H4 (cell line): ENCODE measurements at regions not wholly inside any gene's neighbourhood (a gene's known extent, or its start where the extent isn't known, plus 50 kb on each side); places are given as distances from the start of the nearest gene placed in this dataset.
"Not testable (repeated sequence)": the region's sequence is repeated elsewhere in the genome, so short reads cannot be mapped to it uniquely, and the experiment has no call there.

Experiments
- DNase-seq: peaks from one replicate; pipeline ENCODE4 v3.0.0-alpha.2; 2015; ENCODE audit warnings: low spot score

DNA sequence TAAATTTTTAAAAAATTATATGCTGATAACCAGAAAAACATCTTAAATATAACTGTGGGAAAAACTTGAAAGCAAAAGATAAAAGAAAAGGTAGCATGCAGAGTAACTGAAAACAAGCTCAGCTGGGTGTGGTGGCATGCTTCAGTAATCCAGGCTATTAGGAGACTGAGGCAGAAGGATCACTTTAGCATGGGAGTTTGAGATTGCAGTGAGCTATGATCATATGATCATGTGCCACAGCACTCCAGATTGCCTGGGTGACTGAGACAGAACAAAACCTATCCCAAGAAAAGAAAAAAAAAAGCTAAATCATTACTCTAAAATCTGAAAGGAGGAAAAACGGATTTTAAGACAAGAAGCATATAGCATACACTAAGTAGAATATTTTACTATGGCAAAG lies 1624.0 kb downstream of the AMY1C start:
- no peak for DNase-seq

DNA sequence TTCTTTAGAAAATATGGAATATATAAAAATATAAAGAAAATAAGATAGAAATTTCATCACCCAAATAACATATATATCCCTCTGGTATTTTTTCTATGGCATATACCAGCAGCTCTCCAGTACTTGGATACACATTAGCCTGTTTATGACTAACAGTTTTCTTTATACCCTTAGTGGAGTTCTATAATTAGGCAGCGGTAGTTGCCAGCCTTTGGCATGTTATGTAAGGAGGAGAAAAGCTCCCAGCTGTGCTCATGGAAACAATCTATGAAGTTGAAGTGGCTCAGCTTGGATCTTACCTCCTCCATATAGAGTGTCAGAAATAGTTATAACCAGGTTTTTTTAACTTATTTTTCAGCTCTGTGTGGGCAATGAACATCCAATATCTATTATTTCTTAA lies 1636.8 kb downstream of the AMY1C start:
- DNase-seq: no peak

GRCh38 chr1:105396001-105396400 lies 1646.3 kb downstream of the AMY1C start:
- DNase-seq: no peak

DNA sequence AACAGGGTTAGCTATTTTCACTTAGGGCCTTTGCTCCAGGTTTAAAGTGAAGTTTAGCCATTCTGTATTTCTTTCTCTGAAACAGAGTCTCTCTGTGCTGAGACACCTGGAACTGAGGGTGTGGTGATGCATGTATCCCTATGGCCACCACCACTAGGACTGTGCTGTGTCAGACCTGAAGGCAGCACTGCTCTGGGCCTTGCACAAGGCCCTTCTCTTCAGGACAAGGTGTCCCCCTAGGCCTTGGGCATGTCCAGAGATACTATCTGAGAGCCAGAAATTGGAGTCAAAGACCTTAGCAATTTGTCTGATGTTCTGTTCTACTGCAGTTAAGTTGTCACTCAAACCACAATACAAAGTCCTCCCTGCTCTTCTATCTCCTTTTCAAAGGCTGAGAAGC lies 1649.2 kb downstream of the AMY1C start:
- no peak for DNase-seq

GRCh38 chr1:105399716-105400115 lies 1650.0 kb downstream of the AMY1C start:
- no peak for DNase-seq

GRCh38 chr1:105416261-105416660 lies 1640.2 kb upstream of the PRMT6 start:
- no peak for DNase-seq

- DNase-seq: no peak
Observed at GRCh38 chr1:105419030-105419429, 1637.4 kb upstream of the PRMT6 start.

DNA sequence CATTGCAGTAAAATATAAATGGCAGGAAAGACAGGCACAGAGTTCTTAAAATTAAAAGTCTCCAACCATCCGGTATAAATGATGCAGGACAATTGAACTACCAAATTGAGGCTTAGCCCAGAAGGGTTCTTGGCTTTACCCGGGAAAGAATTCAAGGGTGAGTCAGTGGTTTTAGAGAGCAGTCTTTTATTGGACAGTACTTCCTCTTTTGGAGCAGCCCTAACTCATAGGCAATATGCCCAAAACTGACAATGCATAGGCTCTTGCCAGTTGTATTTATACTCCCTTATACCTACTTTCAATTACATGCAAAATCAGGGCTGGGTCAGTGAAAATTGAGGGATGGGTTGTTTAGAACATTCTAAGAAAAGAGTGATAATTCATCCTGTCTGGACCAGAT lies 1628.9 kb upstream of the PRMT6 start:
- DNase-seq: peak; percentile 3

- DNase-seq: no peak
Observed at GRCh38 chr1:105436589-105437259, 1619.8 kb upstream of the PRMT6 start.

- DNase-seq: no peak
Observed at GRCh38 chr1:105437847-105438246, 1618.6 kb upstream of the PRMT6 start.

DNA sequence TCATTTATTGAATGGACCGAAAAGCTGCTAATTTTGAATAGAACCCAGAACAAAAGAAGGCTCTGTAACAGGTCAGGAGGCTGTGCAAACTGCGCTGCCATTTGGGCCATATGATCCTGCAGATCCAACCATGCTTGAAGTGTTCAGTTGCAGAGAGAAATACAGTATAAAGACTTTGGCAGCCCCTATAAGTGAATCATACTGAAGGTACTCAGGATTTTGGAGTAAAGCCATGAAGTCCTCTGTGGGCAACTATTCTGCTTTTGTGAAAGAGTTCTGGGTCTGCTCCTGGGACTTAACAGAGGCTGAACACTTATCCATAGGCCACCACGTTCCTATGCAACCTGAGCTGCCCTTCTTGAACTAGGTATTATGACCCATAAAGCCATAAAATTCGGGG lies 1613.6 kb upstream of the PRMT6 start:
- no peak for DNase-seq

- no peak for DNase-seq
Observed at GRCh38 chr1:105459759-105460158, 1596.7 kb upstream of the PRMT6 start.

- DNase-seq: no peak
Observed at GRCh38 chr1:105462308-105462707, 1594.2 kb upstream of the PRMT6 start.

DNA sequence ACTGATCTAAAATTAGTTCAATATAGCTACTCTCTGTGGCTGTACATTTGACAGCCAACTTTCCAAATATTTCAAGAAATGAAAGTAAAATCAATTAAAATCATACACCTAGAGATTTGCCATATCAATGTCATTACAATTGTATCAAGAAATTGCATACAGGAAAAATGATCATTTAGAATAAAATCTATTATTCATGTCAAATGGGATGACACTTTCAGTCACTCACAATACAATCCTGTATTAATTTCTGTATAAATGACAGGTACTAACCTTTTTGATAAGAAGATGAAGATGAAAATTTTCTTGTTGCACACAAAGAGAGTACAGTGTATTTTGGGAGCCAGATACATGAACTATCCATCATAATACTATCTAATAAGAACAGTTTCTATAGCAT lies 1588.9 kb upstream of the PRMT6 start:
- DNase-seq: no peak

DNA sequence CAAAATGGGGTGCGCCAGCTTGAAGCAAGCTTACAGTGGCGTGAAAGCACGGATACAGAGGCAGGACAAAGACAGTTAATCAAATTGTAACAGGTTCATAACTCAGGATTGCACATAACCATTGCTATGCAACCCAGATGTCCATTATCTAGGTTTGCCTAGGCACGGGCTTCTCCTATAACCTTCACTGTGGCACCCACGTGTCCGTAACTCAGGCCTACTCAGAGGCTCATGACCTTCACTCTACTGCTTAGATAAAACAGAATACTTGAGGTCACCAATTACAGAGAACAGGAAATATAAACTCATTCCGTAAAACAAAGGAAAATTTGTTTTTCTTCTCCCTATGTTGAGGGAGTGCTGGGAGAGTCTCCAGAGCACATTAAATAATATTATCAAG lies 1585.9 kb upstream of the PRMT6 start:
- not testable (repeated sequence) for DNase-seq

DNA sequence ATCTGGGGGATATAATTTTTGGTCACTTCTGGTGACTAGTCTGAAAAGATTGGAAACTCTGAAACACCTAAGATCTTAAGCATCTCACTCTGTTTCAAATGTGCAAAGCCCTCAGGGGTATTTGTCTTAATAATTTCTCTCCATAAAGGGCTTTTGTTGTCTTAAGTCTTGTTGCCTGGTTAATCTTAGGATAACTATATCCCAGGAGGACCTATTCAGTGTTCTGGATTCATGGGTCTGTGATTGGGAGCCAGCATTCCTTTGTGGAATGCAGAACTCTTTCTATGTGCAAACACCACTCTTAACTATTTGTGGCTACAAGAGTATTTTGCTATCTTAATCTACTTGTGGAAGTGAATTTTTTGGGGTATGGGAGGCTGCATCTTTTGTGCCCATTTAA lies 1573.0 kb upstream of the PRMT6 start:
- no peak for DNase-seq

DNA sequence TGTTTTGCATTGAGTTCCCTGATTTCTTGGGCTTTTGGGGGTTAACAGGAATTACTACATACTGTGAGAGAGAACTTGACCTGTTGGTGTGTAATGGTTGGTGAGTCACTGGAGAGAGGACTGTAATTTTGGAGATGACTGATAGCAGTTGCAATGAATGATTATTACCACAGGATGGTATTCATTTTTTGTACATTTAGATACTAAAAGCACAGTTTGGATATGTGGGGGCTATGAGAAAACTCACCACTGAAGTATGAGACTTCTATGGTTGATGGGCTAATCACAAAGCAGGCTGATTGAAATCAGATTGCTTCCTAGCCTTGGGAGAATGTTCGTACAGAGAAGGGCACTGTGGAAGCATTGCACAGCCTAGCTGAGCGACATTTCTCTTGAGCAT lies 1571.3 kb upstream of the PRMT6 start:
- no peak for DNase-seq

GRCh38 chr1:105492921-105493320 lies 1563.6 kb upstream of the PRMT6 start:
- DNase-seq: no peak

DNA sequence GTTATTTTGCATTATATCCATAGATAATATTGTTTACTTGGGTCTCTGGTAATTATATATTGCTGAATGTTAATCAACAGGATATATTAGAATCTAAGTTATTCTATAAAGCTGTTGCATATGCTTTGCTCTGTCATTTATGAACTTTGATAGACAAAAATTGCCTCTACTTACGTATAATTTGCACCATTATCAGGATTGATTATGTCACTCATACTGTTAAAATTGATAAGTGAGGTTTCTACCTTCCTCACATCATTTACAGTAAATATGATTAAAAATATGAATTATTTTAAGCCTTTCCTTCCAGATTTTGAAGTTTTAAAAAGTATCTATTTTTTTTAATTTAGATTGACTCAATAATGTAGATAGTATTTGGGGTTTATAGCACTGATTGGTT lies 1540.4 kb upstream of the PRMT6 start:
- DNase-seq: no peak

GRCh38 chr1:105533996-105534395 lies 1522.5 kb upstream of the PRMT6 start:
- no peak for DNase-seq

DNA sequence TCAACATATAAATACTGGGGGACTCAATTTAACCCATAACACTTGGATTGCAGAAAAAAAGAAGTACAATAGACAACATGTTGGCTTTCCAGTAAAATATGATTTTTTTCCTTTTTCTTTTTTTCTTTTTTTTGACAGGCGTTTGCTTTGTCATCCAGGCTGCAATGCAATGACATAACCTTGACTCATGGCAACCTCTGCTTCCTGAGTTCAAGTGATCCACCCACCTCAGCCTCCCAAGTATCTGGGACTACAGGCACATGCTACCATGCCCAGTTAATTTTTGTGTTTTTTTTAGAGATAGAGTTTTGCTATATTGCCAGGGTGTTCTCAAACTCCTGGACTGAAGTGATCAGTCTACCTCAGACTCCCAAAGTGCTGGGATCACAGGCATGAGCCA lies 1512.0 kb upstream of the PRMT6 start:
- no peak for DNase-seq

DNA sequence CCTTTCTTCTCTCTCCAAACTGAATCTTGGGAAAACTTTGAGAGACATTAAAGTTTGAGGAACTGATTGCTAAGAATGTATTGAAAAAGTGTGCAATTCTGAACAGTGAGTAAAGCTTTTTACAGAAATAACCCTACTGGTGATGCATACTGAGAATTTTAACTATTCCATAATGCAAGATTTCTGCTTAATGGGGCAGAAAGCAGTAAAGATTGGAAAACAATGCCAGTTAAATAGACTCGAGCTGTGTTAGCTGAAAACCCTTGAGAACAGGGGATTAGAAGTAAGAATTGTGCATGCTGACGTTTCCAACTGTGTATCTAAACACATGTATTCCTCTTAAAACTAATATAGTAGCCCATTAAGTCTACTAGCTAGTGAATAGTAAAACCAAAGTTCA lies 1500.2 kb upstream of the PRMT6 start:
- no peak for DNase-seq

DNA sequence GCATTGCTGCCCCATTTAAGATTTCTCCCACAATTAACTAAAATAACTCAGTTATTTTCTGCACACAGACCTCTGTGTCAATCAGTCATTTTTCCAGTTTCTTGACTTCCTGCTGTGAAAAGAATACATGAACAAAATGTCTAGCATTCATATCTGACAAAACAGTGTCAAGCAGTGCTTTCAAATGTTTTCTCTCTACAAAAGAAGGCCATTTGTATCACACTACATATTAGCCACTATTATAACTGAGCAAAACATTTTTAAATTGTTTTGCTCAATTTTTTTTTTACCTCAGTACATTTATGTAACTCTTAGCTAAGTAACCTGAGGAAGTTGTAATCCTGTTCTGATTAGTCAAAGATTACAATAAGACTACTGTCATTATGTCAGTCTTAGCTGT lies 1498.5 kb upstream of the PRMT6 start:
- no peak for DNase-seq

DNA sequence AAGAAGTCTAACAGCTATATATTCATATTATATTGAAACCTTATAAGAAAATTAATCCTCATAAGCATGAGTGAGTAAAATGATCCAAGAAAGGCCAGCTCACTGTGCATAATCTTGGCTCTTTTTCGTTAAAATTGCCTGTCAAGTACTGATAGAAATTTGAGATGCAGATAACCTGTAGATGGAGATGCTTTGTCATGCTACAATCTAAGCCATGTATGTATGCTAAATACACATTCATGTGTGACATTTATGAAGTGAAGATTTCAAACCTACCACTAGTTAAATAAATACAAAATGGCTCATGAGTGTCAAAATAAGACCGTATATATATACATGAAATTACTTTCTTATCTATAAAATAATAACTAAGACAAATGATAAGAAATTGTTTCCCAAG lies 1491.5 kb upstream of the PRMT6 start:
- DNase-seq: no peak

DNA sequence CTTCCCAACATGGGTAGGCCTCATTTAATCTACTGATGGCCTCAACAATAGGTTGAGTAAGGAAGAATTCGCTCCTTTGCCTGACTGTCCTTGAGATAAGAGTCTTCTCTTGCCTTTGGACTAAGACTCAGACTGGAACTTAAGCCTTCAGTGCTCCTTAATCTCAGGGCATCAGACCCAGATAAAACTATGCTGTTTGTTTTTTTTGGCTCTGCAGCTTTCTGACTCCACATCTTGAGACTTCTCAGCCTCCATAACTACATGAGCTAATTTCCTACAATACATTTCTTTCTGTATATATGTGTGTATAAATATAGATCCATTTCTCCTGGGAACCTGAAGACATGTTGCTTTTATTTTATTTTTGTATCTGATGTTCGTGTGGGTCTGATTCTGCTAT lies 1470.7 kb upstream of the PRMT6 start:
- no peak for DNase-seq
